GM12872 (cell line): ENCODE measurements at regions not wholly inside any gene's neighbourhood (a gene's known extent, or its start where the extent isn't known, plus 50 kb on each side); places are given as distances from the start of the nearest gene placed in this dataset.

Experiments
- CTCF ChIP-seq: IDR thresholded peaks from 3 replicates; pipeline ENCODE4 v1.5.1; 2011; ENCODE audit warnings: low read depth, mild to moderate bottlenecking, low read length, moderate library complexity; ENCODE audit not compliant: insufficient read depth

- no peak for TF ChIP-seq CTCF
These were observed 166.9 kb upstream of the PROK2 start for GRCh38 chr3:71951842-71952241.

GRCh38 chr3:71951361-71951760 is 166.4 kb upstream of the PROK2 start:
- TF ChIP-seq CTCF = no peak

- no peak for TF ChIP-seq CTCF
These were observed 164.5 kb upstream of the PROK2 start for GRCh38 chr3:71949442-71949841.

GRCh38 chr3:71944482-71945065 is 159.6 kb upstream of the PROK2 start:
- TF ChIP-seq CTCF = no peak

GRCh38 chr3:71942432-71943187 is 157.7 kb upstream of the PROK2 start:
- TF ChIP-seq CTCF = no peak

- no peak for TF ChIP-seq CTCF
These were observed 155.5 kb upstream of the PROK2 start for GRCh38 chr3:71940486-71940885.

- TF ChIP-seq CTCF = no peak
These were observed 151.7 kb upstream of the PROK2 start for GRCh38 chr3:71936681-71937080.
